Cardiac muscle cell (in vitro differentiated cells and primary cell): ENCODE measurements at regions not wholly inside any gene's neighbourhood (a gene's known extent, or its start where the extent isn't known, plus 50 kb on each side); places are given as distances from the start of the nearest gene placed in this dataset.

Experiments
- DNase-seq, 2 donors: peaks; one replicate each; pipeline versions ENCODE4 v3.0.0 to v3.0.0-alpha.2; 2010 to 2017; ENCODE audit warnings: low read depth in 1 of 2, low spot score in 1 of 2
- H3K27ac ChIP-seq: fragments of 200-600 bp; sonication (generic); 2 replicates; pipeline ENCODE4 v1.5.1; 2016
- H3K27me3 ChIP-seq: fragments of 200-600 bp; sonication (generic); 2 replicates; pipeline ENCODE4 v1.6.0; 2016; ENCODE audit warnings: control low read depth
- H3K36me3 ChIP-seq: fragments of 200-600 bp; sonication (generic); 2 replicates; pipeline ENCODE4 v1.5.1; 2016; ENCODE audit warnings: control low read depth
- H3K4me1 ChIP-seq: fragments of 200-600 bp; sonication (generic); 2 replicates; pipeline ENCODE4 v1.8.1; 2017; ENCODE audit warnings: low read depth, mild to moderate bottlenecking, mixed run types
- H3K4me3 ChIP-seq: fragments of 200-600 bp; sonication (generic); 2 replicates; pipeline ENCODE4 v1.5.1; 2016; ENCODE audit warnings: mild to moderate bottlenecking
- H3K9me3 ChIP-seq: fragments of 200-600 bp; sonication (generic); 2 replicates; pipeline ENCODE4 v1.5.1; 2017; ENCODE audit warnings: low read depth, mild to moderate bottlenecking, control low read depth
- TF ChIP-seq, protein P1 (sequence below): IDR thresholded peaks from 2 replicates; pipeline ENCODE4 v1.5.1; 2012; ENCODE audit warnings: low read depth, mild to moderate bottlenecking, low read length

DNA sequence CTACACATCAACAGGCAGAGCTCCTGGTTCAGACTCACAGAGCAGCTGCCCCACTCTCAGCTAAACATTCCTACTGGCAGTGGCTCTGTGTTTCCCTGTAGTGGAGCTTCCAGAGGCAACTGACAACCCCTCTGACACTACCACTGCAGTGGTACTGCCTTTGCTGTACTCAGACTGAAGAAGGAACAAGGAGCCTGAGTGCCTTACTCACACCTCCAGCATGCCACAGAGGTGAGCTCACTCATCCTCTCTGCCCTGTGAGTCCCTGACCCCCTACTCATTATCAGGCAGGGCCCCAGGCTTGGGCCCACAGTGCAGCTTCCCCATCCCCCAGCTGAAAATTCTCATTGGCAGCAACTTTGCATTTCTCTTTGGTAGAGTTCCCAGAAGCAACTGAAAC, 240.5 kb upstream of the POF1B start:
- H3K4me3 ChIP-seq, result no peak overlapping the region
- no peaks in the 10 kb centered on the region for H3K27me3 ChIP-seq
- no peaks in the 10 kb centered on the region for H3K36me3 ChIP-seq
- H3K9me3 ChIP-seq, result no peaks in the 10 kb centered on the region
- no peak overlapping the region for H3K27ac ChIP-seq
- TF ChIP-seq, protein P1, sequence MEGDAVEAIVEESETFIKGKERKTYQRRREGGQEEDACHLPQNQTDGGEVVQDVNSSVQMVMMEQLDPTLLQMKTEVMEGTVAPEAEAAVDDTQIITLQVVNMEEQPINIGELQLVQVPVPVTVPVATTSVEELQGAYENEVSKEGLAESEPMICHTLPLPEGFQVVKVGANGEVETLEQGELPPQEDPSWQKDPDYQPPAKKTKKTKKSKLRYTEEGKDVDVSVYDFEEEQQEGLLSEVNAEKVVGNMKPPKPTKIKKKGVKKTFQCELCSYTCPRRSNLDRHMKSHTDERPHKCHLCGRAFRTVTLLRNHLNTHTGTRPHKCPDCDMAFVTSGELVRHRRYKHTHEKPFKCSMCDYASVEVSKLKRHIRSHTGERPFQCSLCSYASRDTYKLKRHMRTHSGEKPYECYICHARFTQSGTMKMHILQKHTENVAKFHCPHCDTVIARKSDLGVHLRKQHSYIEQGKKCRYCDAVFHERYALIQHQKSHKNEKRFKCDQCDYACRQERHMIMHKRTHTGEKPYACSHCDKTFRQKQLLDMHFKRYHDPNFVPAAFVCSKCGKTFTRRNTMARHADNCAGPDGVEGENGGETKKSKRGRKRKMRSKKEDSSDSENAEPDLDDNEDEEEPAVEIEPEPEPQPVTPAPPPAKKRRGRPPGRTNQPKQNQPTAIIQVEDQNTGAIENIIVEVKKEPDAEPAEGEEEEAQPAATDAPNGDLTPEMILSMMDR, result no peak
- DNase-seq, result no peak
- H3K4me1 ChIP-seq, result no peaks in the 10 kb centered on the region

DNA sequence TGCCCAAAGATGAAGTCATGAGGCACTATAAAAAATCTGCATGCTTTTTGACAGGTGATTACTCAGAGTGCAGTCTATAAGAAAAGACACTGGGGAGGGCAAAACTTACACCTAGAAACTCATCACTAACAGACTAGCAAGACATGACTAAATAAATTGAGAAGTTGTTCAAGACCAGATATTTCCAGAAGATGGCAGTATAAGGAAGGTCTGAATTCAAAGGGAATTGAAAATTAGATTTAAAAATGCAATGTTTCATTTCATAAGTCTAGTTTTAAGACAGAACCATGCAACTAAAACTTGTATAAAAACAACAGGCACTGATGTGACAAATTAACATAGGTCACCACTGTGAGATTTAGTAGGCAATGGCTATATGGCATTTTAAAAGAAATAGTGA, 232.5 kb upstream of the POF1B start:
- DNase-seq, result peak in 1 of 2 donors; percentile 5
- no peak overlapping the region for H3K4me3 ChIP-seq
- TF ChIP-seq, protein P1, result no peak
- H3K36me3 ChIP-seq, result no peaks in the 10 kb centered on the region
- no peaks in the 10 kb centered on the region for H3K9me3 ChIP-seq
- no peaks in the 10 kb centered on the region for H3K27me3 ChIP-seq
- no peak overlapping the region for H3K27ac ChIP-seq
- H3K4me1 ChIP-seq, result no peaks in the 10 kb centered on the region

DNA sequence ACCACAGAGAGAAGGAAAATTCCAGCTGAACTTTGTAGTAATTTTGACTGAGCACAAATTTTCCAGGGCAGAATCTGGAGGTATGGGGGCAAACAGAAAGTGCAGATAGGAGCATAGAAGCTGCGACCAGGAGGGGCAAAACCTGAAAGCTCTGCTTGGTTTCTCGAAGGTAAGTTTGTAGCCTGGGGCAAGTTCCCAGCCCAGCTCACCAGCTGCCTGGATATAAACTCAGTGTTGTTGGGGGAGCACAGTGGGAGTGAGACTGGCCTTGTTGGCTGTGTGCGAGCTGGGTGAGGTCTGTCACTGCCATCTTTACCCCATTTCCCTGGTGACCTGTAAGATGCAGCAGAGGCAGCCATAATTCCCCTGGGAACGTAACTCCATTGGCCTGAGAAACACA, 213.5 kb upstream of the POF1B start:
- no peaks in the 10 kb centered on the region for H3K9me3 ChIP-seq
- TF ChIP-seq, protein P1, result no peak
- no peaks in the 10 kb centered on the region for H3K27me3 ChIP-seq
- no peaks in the 10 kb centered on the region for H3K36me3 ChIP-seq
- H3K4me3 ChIP-seq, result no peak overlapping the region
- no peak for DNase-seq
- no peak overlapping the region for H3K27ac ChIP-seq
- no peaks in the 10 kb centered on the region for H3K4me1 ChIP-seq

DNA sequence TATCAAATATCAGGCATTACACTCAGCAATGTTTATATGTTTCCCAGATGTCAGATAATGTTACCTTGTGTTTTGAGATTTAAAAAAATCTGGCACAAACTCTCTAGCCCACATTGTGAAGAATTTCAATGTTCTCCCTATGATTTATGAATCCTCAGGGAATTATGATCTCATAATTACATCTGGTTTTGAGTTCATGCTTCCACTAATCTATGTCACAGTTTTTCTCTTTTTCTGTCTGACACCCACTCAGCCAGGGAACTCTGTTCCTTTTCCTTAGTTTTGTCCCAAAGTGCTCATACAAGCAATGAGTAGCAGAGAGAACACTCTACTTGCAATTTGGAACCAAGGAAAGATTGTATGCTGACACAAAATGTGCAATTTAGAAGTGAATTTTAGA, 212.1 kb upstream of the POF1B start:
- Histone ChIP-seq H3K4me1 (no peaks in the 10 kb centered on the region), H3K27ac (no peak overlapping the region), H3K27me3 (no peaks in the 10 kb centered on the region), H3K36me3 (no peaks in the 10 kb centered on the region), H3K9me3 (no peaks in the 10 kb centered on the region), H3K4me3 (no peak overlapping the region)
- no peak for DNase-seq
- TF ChIP-seq, protein P1, result no peak

DNA sequence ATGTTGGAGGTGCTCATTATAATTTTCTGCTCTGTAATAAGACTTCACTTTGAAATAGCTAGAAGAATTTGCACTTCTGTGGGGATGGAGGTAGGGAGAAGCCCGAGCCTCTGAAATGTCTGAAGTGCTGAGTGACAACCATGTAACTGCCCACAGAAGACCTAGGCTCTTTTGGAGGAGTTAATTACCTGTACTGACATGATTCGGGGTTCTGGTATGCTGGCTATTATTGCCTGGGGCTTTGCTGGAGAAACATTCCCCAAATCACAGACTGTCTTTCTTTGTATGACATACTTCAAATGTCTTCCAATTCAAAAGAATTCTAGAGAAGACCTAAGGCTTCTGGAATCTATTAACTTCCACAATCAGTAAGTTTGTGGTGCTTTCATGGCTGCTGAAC, 211.2 kb upstream of the POF1B start:
- DNase-seq, result no peak
- TF ChIP-seq, protein P1, result no peak
- Histone ChIP-seq H3K27me3 (no peaks in the 10 kb centered on the region), H3K4me1 (no peaks in the 10 kb centered on the region), H3K9me3 (no peaks in the 10 kb centered on the region), H3K27ac (no peak overlapping the region), H3K4me3 (no peak overlapping the region), H3K36me3 (no peaks in the 10 kb centered on the region)

DNA sequence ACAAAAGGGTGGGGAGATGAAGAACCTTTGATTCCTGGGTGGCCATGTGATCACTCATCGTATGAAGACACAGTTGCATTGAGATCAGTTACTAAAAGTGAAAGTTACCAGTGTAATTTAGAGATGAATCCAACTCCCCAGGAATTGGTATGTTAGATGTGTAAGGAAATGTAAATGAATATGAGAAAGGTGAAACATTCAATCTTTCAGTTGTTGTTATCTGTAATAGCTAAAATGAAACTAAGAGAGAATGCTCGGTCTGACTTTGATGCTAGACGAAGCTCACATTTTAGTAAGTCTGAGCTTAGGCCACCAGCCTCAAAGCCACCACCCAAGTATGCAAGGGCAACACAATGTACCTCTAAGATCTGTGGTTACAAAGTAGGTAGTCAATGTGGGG, 194.3 kb upstream of the POF1B start:
- H3K9me3 ChIP-seq, result no peaks in the 10 kb centered on the region
- TF ChIP-seq, protein P1, result no peak
- H3K36me3 ChIP-seq, result no peaks in the 10 kb centered on the region
- no peak overlapping the region for H3K27ac ChIP-seq
- DNase-seq, result no peak
- no peaks in the 10 kb centered on the region for H3K4me1 ChIP-seq
- no peak overlapping the region for H3K4me3 ChIP-seq
- no peaks in the 10 kb centered on the region for H3K27me3 ChIP-seq
